Skin epidermis (tissue), 12 donors: ENCODE measurements at regions not wholly inside any gene's neighbourhood (a gene's known extent, or its start where the extent isn't known, plus 50 kb on each side); places are given as distances from the start of the nearest gene placed in this dataset.
"Not testable (repeated sequence)": the region's sequence is repeated elsewhere in the genome, so short reads cannot be mapped to it uniquely, and the experiment has no call there.

Source experiments
- H3K27ac ChIP-seq, 21 experiments: fragments of 200-600 bp; sonication (generic) in 11 of 21; one replicate each; pipeline ENCODE4 v1.5.0; 2020; ENCODE audit warnings: mild to moderate bottlenecking in 3 of 21, inconsistent platforms in 2 of 21, moderate library complexity in 2 of 21
- H3K4me3 ChIP-seq, 7 experiments: fragments of 200-600 bp; sonication (generic) in 2 of 7; one replicate each; pipeline ENCODE4 v1.5.0; 2020; ENCODE audit warnings: inconsistent platforms in 2 of 7, mild to moderate bottlenecking in 2 of 7, moderate library complexity in 1 of 7

- H3K27ac ChIP-seq, result no peak overlapping the region
- no peak overlapping the region for H3K4me3 ChIP-seq
These were observed 391.9 kb downstream of the DLEU7 start for GRCh38 chr13:50451609-50452008.

GRCh38 chr13:50452028-50452427 is 391.5 kb downstream of the DLEU7 start:
- Histone ChIP-seq H3K27ac (no peak overlapping the region), H3K4me3 (no peak overlapping the region)

DNA sequence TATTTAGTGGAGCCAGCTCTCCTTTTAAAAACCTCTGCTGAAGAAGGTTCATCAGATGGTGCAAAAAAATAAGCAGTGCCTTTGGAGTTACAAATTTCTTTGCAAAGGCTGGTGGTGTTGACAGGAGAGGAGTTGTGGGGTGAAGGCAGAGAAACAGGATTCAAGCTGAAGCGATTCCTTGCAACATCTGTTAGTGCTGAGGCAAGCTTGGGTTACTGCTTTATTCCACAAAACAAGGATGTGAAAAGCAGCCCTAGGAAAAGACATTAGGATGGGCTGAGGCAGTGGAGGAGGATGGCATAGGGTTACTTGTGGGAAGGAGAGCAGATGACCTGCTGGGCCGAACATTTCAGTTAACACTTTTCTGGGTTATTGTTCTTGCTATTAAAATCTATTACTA is 390.7 kb downstream of the DLEU7 start:
- H3K27ac ChIP-seq, result peak overlapping the region in 2 of 21 experiments; percentile 33 to 44

GRCh38 chr13:50453188-50453587 is 390.3 kb downstream of the DLEU7 start:
- peak overlapping the region in 2 of 21 experiments; percentile 33 to 44 for H3K27ac ChIP-seq
- no peak overlapping the region for H3K4me3 ChIP-seq

More for the DNA sequence above, 390.7 kb downstream of the DLEU7 start:
- H3K4me3 ChIP-seq, result no peak overlapping the region

DNA sequence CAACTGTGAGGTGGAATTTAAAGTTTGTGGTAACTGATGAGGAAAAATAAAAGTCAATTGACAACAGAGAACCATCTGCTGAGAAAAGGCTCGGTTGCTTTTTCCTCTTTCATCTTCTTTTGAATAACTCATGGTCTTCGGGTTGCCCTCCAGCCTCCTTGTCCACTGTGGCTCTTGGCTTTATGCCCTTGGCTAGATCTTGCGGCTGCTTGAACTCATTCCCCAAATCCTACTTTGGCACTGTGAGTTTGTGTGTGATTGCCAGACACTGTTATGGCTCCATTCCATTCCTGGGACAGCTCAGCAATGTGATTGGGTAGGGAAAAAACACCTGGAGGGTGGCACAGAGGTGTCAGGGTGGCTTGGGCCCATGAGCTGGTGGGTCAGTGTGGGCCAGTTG is 387.4 kb downstream of the DLEU7 start:
- peak overlapping the region in 2 of 21 experiments; percentile 9 to 22 for H3K27ac ChIP-seq
- H3K4me3 ChIP-seq, result no peak overlapping the region

- H3K27ac ChIP-seq, result no peak overlapping the region
- no peak overlapping the region for H3K4me3 ChIP-seq
These were observed 385.8 kb downstream of the DLEU7 start for GRCh38 chr13:50457415-50458393.

DNA sequence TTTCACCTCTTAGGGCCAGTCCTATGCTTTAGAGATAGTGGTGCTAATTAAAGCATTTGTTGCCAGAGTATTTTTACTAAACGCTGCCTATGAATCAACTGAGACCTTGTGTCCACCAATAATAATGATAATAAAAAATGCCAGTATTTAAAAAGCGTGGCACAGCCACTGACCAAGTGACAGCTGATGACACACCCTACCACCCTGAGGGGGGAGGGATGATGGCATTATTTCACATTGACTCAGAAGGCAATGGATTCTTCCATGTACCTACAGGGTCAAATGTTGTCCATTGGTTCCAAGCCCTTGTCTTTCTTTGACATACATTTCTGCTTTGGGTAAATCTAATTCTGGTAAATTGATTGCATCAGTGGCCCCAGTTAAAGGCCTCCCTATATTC is 384.4 kb downstream of the DLEU7 start:
- Histone ChIP-seq H3K27ac (no peak overlapping the region), H3K4me3 (no peak overlapping the region)

DNA sequence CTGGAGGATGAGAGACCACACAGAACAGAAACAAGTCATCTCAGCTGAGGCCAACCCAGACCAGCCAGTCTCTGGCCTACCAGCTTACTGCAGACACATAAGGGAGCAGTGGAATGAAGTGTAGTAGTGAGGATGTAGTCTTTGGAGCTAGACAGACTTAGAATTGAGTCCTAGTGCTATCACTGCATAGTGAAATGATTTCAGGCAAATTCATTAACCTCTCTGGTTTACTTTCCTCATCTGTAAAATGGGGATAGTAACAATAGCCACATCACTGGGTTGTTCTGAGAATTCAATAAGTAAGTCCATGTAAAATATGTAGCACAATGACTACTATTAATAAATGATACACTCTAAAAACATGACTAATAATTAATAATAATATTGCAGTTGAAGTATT is 383.8 kb downstream of the DLEU7 start:
- Histone ChIP-seq H3K27ac (no peak overlapping the region), H3K4me3 (no peak overlapping the region)

GRCh38 chr13:50460358-50460757 is 383.1 kb downstream of the DLEU7 start:
- Histone ChIP-seq H3K4me3 (no peak overlapping the region), H3K27ac (no peak overlapping the region)

GRCh38 chr13:50461189-50461588 is 382.3 kb downstream of the DLEU7 start:
- H3K4me3 ChIP-seq, result no peak overlapping the region
- no peak overlapping the region for H3K27ac ChIP-seq

- H3K4me3 ChIP-seq, result no peak overlapping the region
- H3K27ac ChIP-seq, result no peak overlapping the region
These were observed 379.8 kb downstream of the DLEU7 start for GRCh38 chr13:50463719-50464118.

DNA sequence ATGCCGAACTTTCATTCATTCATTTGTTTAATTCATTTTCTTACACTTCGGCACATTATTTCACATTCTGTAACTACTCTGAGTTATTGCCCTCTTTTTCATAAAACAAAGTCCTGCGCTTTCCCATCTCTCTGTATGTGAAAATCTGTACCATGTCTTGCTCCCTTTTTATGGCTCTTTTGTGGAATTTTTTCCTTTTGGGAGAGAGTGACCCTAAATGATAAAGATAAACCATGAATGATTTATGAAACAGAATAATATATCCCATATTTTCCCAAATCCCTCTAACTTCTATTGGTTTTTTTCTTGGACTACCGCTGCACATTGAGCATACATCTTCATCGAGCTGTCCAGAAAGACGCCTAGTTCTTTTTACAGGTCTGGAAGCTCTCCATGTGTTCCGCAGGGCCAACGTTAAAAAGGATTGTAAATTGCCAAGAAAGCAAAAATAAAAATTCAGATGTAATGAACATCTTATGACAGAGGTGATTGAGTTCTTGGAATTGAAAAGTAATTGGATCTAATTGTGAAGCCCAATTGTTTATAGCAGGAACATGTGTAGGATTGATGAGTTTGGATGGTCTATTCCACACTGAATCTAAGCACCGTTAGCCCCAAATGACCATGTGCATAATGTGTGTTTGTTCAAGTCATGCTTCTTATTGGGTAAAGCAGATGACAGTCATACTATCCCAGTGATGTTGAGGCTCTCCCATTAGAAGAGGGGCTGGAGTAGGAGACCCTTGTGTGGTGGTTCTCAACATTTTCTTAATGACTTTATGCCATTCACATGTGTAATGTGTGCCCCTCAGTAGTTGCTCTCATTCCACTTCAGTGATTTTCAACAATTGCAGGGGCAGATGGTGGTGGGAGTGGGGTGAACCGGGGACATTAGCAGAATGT is 378.9 kb downstream of the DLEU7 start:
- H3K27ac ChIP-seq, result no peak overlapping the region
- H3K4me3 ChIP-seq, result no peak overlapping the region

GRCh38 chr13:50466456-50466855 is 377.0 kb downstream of the DLEU7 start:
- Histone ChIP-seq H3K27ac (no peak overlapping the region), H3K4me3 (no peak overlapping the region)

GRCh38 chr13:50467156-50468110 is 376.1 kb downstream of the DLEU7 start:
- Histone ChIP-seq H3K4me3 (no peak overlapping the region), H3K27ac (no peak overlapping the region)

DNA sequence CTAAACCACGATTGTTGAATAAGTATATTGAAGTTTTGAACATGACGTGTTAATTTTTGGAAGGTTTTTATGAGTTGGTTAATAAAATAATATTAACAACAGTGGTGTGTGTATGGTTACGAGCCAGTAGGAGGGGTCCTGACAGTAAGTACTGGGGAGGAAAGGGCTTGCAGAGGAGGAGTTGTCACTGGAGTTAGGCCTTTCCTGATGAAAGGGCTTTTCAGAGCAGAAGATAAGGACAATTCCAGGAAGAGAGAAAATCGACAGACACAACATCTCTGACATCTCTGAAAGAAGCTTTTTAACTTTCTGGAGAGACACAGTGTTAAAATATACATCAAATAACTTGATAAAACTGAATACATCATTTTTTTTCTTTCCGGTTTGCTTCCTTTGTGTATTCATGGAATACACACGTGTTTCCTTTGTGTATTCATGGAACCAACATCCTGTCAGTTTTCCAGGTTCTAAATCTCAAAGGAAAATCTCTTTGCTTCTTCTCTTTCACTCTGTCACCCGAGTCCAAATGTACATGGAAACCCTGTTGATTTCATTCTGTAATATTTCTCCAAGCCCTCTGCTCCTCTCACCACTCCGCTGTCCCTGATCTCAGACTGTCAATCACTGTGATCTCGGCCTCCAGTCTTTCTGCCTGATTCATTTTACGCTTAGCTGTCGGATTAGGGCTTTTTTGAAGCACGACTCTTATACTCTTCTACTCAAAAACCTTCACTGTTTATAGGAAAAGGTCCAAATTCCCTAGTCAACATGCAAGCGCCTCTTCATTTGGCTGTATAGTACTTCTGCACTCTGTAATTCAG is 374.4 kb downstream of the DLEU7 start:
- H3K27ac ChIP-seq, result no peak overlapping the region
- H3K4me3 ChIP-seq, result no peak overlapping the region

- not testable (repeated sequence) for H3K4me3 ChIP-seq, H3K27ac ChIP-seq
These were observed 370.4 kb downstream of the DLEU7 start for GRCh38 chr13:50473050-50473449.

GRCh38 chr13:50474088-50474662 is 369.3 kb downstream of the DLEU7 start:
- Histone ChIP-seq H3K27ac (no peak overlapping the region), H3K4me3 (no peak overlapping the region)

- Histone ChIP-seq H3K27ac (no peak overlapping the region), H3K4me3 (no peak overlapping the region)
These were observed 366.8 kb downstream of the DLEU7 start for GRCh38 chr13:50476577-50477285.
